Nephron (organoid): ENCODE measurements at regions not wholly inside any gene's neighbourhood (a gene's known extent, or its start where the extent isn't known, plus 50 kb on each side); places are given as distances from the start of the nearest gene placed in this dataset.
"Not testable (repeated sequence)": the region's sequence is repeated elsewhere in the genome, so short reads cannot be mapped to it uniquely, and the experiment has no call there.

Experiments used
- H3K27ac Mint-ChIP-seq, 3 experiments: 2 replicates each; pipeline ENCODE4 v1.8.0; 2020; ENCODE audit warnings: mixed read lengths in 3 of 3, mild to moderate bottlenecking in 2 of 3, moderate library complexity in 1 of 3
- H3K27me3 Mint-ChIP-seq: 2 replicates; pipeline ENCODE4 v1.8.0; 2021; ENCODE audit warnings: low read depth, mild to moderate bottlenecking, moderate library complexity, mixed read lengths
- H3K36me3 Mint-ChIP-seq: 2 replicates; pipeline ENCODE4 v1.8.0; 2020; ENCODE audit warnings: low read depth, mixed read lengths
- H3K4me1 Mint-ChIP-seq: 2 replicates; pipeline ENCODE4 v1.8.0; 2020; ENCODE audit warnings: mixed read lengths
- H3K4me3 Mint-ChIP-seq, 3 experiments: 2 replicates each; pipeline ENCODE4 v1.8.0; 2020; ENCODE audit warnings: mild to moderate bottlenecking in 3 of 3, mixed read lengths in 3 of 3, moderate library complexity in 2 of 3
- H3K9me3 Mint-ChIP-seq: 2 replicates; pipeline ENCODE4 v1.8.0; 2020; ENCODE audit warnings: mixed read lengths
- CTCF ChIP-seq, 3 experiments: fragments of 200-600 bp; sonication (generic); IDR thresholded peaks; one replicate each; pipeline ENCODE4 v1.5.0; 2021; ENCODE audit warnings: antibody characterized with exemption in 3 of 3; ENCODE audit not compliant: unreplicated experiment in 3 of 3

- H3K27ac Mint-ChIP-seq = no peak overlapping the region
- peaks cover 7% of the 10 kb centered on the region for H3K4me1 Mint-ChIP-seq
- H3K36me3 Mint-ChIP-seq = no peaks in the 10 kb centered on the region
- peaks cover 20% of the 10 kb centered on the region for H3K9me3 Mint-ChIP-seq
- no peaks in the 10 kb centered on the region for H3K27me3 Mint-ChIP-seq
- no peak overlapping the region for H3K4me3 Mint-ChIP-seq
- no peak for TF ChIP-seq CTCF (IDR thresholded peaks at IDR 0.05; ENCODE audit: unreplicated experiment in 3 of 3)
Observed at GRCh38 chr6:75020376-75020775, 185.5 kb downstream of the COL12A1 start.

GRCh38 chr6:75012018-75012417 lies 193.8 kb downstream of the COL12A1 start:
- H3K27me3 Mint-ChIP-seq = no peaks in the 10 kb centered on the region
- no peaks in the 10 kb centered on the region for H3K36me3 Mint-ChIP-seq
- no peak for TF ChIP-seq CTCF (IDR thresholded peaks at IDR 0.05; ENCODE audit: unreplicated experiment in 3 of 3)
- peaks cover 29% of the 10 kb centered on the region for H3K9me3 Mint-ChIP-seq
- H3K4me1 Mint-ChIP-seq = no peaks in the 10 kb centered on the region
- H3K4me3 Mint-ChIP-seq = no peak overlapping the region
- no peak overlapping the region for H3K27ac Mint-ChIP-seq

GRCh38 chr6:75003984-75004383 lies 201.9 kb downstream of the COL12A1 start:
- not testable (repeated sequence) for H3K36me3 Mint-ChIP-seq, H3K4me3 Mint-ChIP-seq, H3K4me1 Mint-ChIP-seq, H3K27ac Mint-ChIP-seq, H3K27me3 Mint-ChIP-seq
- H3K9me3 Mint-ChIP-seq = peaks cover 26% of the 10 kb centered on the region

- TF ChIP-seq CTCF (IDR thresholded peaks at IDR 0.05; ENCODE audit: unreplicated experiment in 3 of 3) = no peak
- Mint-ChIP-seq H3K27ac (peak overlapping the region in 1 of 3 experiments; percentile 20), H3K9me3 (no peaks in the 10 kb centered on the region), H3K4me3 (no peak overlapping the region), H3K36me3 (no peaks in the 10 kb centered on the region), H3K27me3 (no peaks in the 10 kb centered on the region), H3K4me1 (peaks cover 14% of the 10 kb centered on the region)
Observed at GRCh38 chr6:74997646-74998045, 208.2 kb downstream of the COL12A1 start.

- no peak for TF ChIP-seq CTCF (IDR thresholded peaks at IDR 0.05; ENCODE audit: unreplicated experiment in 3 of 3)
- H3K36me3 Mint-ChIP-seq = no peaks in the 10 kb centered on the region
- peaks cover 26% of the 10 kb centered on the region for H3K4me1 Mint-ChIP-seq
- no peak overlapping the region for H3K4me3 Mint-ChIP-seq
- H3K27me3 Mint-ChIP-seq = no peaks in the 10 kb centered on the region
- H3K9me3 Mint-ChIP-seq = peaks cover 2% of the 10 kb centered on the region
- peak overlapping the region in 2 of 3 experiments; percentile 64 to 73 for H3K27ac Mint-ChIP-seq
Observed at GRCh38 chr6:74993136-74993535, 212.7 kb downstream of the COL12A1 start.

GRCh38 chr6:74991573-74992332 lies 214.1 kb downstream of the COL12A1 start:
- Mint-ChIP-seq H3K36me3 (no peaks in the 10 kb centered on the region), H3K27ac (peak overlapping the region in 2 of 3 experiments; percentile 73 to 89), H3K4me1 (peaks cover 26% of the 10 kb centered on the region), H3K9me3 (peaks cover 6% of the 10 kb centered on the region), H3K4me3 (no peak overlapping the region), H3K27me3 (no peaks in the 10 kb centered on the region)
- TF ChIP-seq CTCF (IDR thresholded peaks at IDR 0.05; ENCODE audit: unreplicated experiment in 3 of 3) = peak; percentile 15 to 27 (median 22)
